HG02943 (cell line): ENCODE measurements at regions not wholly inside any gene's neighbourhood (a gene's known extent, or its start where the extent isn't known, plus 50 kb on each side); places are given as distances from the start of the nearest gene placed in this dataset.

ENCODE experiments used
- ATAC-seq: cut with Tn5 transposase; IDR thresholded peaks from one replicate; pipeline ENCODE4 v1.9.1; 2021; ENCODE audit warnings: mild to moderate bottlenecking, low read depth, moderate library complexity; ENCODE audit not compliant: unreplicated experiment

- ATAC-seq = no peak
Observed at GRCh38 chr2:43129676-43130547, 96.5 kb downstream of the ZFP36L2 start.

DNA sequence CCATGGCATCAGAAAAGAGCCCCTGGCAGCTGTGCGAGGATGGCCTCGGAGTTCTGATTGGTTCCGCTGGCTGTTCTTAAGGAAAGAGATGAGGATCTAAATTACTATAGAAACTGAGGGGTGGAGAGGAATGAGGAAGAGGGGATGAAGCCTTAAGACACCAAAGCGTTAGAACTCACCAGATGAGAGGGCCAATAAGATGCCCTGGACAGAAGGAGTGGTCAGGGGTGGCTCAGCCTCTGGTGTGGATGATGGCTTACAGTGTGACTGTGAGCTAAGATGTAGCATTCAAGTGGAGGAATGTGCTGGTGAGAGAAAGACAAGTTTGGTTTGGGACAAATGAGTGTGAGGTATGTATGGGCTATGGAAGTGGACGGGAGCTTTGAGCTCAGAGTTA, 97.8 kb downstream of the ZFP36L2 start:
- ATAC-seq = no peak

DNA sequence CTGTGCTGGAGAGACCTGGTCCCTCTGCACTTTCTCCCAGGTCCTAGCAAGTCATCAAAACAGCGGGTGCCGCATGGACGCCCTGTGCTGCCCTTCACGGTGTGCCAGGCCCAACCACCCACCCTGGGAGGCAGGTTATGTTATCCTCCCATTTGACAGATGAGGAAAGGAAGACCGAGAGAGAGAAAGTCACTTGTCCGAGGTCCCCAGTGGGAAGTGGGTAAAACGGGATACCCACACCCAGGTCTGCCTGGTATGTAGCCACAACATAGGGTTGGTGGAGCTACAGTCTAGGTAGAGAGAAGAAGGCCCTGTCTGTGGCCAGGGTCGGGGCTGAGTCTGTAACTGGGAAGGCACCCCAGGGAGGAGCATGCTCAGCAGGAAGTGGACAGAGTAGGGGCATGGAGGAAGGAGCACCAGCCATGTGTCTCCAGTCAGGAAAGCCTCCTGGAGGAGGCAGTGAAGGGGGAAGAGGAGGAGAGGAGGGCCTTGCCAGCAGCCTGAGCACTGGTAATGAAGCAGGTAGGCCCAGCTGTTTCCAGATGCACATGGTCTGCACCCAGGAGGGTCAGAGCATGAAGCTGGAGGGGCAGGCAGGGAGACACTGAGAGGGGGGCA, 98.4 kb downstream of the ZFP36L2 start:
- no peak for ATAC-seq

DNA sequence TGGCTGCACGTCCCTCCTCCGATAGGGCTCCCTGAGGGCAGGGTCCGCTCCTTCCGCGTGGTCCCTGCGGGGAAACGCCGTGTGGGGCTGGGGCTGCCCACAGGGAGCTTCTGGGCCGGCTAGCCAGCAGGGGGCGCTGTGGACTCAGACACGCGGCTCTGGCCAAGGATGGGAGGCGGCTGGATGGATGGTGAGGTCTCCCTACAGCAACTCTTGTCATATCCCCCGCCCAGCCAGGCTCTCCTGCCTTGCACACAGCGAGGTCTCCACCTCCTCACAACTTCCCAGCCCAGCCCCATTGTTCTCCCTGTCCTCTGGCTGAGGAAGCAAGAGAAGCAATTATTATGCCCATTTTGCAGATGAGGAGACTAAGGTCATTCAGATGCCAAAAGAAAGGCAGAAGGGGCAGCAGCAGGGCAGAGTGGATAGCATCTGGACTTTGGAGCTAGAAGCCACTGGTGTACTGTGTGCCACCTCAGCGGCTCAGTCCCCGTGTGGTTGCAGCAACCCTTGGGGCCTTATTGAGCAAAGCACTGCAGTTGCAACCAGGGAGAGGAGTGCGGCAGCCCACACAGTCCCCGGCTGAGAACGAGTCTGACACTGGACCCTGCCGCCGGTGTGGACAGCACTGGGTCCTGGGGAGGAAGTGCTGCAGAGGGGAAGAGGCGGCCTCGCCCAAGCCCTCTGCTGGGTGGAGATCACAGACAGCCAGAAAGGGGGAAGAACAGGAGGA, 99.0 kb downstream of the ZFP36L2 start:
- ATAC-seq = no peak

- ATAC-seq = no peak
Observed at GRCh38 chr2:43126817-43127207, 99.6 kb downstream of the ZFP36L2 start.

- no peak for ATAC-seq
Observed at GRCh38 chr2:43125090-43125998, 101.1 kb downstream of the ZFP36L2 start.

DNA sequence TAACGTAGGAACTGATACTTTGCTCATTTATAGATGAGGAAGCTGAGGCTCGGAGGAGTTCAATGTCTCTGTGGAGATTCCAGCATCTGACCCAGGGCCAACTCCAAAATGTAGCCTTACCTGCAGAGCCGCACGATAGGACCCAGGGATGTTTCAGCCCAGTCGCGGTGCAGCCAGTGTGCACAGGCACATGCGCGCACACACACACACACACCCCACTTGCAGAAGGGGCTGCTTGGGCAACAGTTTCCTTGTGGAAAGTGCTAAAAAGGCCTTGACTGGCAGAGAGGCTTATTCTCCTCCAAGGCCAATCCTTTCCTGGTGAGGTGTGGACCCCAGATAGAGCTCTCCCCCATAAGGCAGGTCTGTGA, 101.7 kb downstream of the ZFP36L2 start:
- ATAC-seq = no peak

DNA sequence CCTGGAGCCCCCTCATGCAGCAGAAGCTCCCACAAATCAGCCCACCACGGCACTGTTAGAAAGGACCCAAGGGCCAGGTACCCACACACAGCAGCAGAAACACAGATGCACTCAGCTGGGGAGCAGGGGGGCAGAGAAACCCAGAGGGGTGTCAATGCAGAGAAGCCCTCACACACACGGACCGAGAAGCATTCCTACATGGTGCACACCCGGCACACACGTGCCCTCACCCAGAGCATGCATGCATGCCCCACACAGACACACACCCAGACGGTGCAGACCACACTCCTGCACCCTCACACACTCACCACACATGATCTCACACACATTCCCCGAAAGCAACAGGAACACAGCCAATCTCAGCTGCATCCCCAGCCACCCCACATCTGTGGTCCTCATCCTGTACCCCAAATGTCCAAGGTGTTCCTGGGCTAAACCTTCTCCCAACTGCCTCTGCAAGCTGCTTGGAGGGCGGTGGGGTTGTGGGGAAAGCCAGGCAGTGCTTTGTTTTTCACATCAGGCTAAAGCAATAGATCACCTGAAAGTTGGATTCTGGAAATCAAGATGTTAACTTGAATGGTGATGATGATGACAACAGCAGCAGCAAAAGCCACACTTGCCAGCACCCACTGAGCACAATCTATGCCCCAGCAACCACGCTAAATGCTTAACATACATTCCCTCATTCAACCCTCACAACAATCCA, 102.3 kb downstream of the ZFP36L2 start:
- ATAC-seq = no peak

DNA sequence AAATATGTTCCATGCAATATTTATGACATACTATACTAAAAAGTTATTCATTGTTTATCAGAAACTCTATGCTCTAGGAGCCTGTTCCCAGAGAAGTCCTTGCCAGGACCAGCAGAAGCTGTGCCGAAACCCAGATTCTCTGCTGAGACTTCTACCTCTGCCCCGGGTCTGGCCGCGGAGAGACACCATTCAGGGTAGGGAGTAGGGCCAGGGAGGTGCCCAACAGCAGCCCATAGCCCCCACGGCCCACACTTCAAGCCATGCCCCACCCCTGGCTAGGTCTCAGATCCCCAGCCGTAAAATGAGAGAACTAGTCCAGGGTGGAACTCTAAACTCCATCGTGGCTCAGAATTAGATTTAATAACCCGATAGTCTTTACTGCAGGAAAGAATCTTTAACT, 102.9 kb downstream of the ZFP36L2 start:
- no peak for ATAC-seq

- ATAC-seq = no peak
Observed at GRCh38 chr2:43123028-43123427, 103.4 kb downstream of the ZFP36L2 start.

DNA sequence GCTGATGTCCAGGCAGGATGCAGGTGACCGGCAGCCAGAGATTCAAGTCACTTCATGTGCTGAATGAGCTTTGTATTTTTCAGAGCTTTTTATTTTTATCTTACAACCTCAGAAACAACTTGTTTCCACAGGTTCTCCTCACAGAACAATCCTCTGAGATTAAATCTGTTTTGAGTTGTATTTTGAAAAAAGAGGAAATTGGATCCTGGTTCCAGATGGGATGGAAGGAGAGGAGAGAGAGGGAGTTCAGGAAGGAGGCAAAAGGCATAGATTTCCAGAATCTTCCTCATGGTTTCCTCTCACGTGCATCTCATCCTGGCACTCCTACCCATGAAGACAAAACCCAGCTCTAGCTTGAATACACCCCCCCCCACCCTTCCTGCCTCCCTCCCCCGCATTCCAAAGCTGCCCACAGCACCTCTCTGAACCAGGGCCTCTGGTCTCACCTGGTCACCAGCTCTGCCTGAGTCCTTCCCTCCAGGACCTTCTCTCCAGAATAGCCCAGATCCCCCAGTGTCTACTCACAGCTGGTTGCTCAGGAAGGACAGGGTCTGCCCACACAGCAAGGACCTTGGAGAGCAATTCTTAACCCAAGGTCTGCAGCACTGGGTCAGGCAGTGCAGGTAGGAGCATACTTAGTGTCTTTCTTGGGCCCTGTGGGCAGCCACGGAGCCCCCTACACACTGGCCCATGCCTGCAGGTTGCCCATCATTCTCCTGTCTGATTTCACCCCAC, 104.7 kb downstream of the ZFP36L2 start:
- ATAC-seq = no peak

DNA sequence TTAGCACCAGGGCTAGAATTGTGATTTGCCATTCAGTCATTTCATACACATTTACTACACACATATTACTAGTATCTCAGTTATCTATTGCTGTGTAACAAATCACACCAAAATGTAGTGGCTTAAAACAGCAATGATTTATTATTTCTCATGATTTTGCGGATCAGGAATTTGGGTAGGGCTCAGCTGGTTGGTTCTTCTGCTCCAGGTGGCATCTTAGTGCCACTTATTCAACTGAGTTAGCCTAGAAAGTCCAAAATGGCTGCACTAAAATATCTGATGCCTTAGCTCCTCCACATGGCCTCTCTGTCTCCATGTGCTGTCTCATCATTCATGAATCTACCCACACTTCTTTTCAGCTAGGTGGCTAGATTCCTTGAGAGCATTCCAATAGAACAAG, 107.1 kb downstream of the ZFP36L2 start:
- no peak for ATAC-seq

DNA sequence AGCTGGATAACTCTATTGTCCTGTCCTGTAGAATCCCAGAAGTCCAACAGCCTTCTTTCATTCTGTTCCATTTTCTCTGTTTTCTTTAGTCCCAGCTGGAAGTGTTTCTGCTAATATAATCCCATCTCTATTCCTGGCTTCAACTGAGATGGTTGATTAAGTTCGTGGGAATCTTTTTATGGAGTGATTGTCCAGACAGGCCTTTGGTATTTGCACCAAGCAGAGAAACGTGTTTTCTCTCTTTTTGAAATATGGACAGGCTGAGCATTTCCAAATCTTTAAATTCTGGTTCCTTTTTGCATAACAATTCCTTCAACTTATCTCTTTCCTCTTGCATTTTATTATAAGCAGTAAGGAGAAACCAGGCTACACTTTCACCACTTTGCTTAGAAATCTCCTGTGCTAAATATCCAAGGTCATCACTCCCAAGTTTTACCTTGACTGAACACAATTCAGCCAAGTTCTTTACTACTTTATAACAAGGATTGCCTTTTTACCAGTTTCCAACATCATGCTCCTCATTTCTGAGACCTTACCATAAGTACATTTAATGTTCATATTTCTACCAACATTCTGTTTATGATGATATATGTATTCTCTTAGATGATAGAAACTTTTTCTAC, 108.8 kb downstream of the ZFP36L2 start:
- no peak for ATAC-seq

DNA sequence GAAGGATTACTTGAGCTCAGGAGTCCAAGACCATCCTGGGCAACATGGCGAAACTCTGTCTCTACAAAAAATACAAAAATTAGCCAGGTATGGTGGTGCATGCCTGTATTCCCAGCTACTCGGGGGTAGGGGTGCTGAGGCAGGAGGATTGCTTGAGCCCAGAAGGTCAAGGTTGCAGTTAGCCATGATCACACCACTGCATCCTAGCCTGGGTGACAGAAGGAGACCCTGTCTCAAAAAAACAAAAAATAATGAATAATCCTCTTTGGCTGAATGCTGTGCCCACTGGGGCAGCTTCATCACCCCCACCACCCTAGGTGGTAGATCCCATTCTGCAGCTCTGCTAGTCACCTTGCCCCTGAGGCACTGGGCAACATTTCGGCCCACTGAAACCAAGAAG, 109.4 kb downstream of the ZFP36L2 start:
- ATAC-seq = no peak

DNA sequence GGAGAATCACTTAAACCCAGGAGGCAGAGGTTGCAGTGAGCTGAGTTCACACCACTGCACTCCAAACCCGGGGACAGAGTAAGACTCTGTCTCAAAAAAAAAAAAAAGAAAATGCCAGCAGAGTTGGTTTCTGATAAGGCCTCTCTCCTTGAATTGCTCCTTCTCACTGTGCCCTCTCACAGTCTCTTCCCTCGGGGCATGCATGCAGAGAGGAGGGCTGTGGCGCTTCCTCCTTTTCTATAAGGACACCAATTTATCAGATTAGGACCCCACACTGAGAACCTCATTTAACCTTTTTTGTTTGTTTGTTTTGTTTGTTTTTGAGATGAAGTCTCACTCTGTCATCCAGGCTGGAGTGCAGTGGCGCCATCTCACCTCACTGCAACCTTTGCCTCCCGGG, 110.5 kb downstream of the ZFP36L2 start:
- ATAC-seq = no peak

GRCh38 chr2:43114210-43114609, 112.2 kb downstream of the ZFP36L2 start:
- ATAC-seq = no peak

DNA sequence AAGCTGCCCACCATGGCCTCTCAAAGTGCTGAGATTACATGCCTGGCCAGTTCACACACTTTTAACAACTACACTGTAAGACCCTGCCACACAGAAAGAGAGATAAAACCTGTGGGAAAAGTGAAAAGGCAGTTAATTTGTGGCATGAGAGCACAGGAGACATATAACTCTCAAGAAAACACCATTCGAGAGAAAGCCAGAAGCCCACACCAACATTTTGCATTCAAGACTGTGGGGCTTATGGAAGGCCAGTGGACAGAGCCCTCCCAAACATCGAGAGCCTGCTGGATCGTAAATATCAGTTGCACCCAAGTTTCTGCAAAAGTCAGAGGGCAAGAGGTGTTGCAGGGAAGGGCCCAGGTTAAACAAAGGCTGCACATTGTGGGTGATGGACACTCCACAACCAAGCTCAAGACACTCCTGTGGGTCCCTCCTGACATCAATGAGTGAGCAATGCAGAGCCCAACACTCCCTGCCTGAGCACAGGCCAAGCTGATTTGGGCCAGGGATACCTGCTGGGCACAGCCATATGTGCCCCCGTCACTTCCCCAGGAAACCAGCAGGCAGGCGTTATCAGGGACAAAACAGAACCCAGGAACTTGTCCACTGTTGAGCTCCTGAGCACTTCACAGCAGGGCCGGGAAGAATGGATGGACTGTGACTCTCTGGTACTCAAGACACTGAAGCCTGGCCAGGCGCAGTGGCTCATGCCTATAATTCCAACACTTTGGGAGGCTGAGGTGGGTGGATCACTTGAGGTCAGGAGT, 114.4 kb downstream of the ZFP36L2 start:
- no peak for ATAC-seq

- no peak for ATAC-seq
Observed at GRCh38 chr2:43110442-43110871, 115.9 kb downstream of the ZFP36L2 start.
